ENCODE measurements at regions not wholly inside any gene's neighbourhood (a gene's known extent, or its start where the extent isn't known, plus 50 kb on each side); places are given as distances from the start of the nearest gene placed in this dataset.

GRCh38 chr3:111244760-111245159, 173.1 kb downstream of the NECTIN3 start:
- POLR2A ChIA-PET = no interaction called here

DNA sequence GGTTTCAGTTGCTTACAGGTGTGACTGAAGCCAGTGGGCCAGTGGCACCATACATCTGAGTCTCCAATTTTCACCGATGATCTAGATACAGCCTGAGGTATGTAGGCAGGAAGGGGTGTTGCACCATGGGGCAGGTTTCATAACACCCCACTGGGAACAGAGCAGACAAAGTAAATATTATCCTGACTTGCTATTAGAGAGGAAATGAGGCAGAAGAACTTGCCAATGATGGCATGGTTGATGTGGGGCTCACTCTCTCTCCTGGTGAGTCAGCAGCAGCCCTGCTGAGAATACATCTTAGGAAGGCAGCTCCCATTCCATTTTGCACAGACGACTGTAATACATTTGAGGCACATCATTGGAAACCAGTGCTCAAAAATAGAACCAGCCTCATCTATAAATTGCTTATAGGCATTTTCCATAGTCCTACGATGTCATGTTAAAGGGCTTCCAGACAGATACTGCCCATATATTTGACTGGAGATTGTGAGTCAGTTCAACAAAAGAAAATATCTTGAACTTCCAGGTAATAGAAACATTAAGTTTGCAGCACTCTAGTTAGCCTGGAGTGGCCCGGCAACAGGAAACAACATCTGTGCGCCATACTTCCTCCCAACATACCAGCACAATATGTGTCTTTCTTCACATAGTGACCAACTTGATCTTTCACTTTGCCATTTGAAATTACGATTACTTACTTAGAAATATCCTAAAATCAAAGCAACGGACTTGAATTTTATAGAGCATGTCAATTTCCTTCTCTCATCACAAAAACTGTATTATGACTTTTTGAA, 175.5 kb downstream of the NECTIN3 start:
- ChIA-PET POLR2A (no interaction called here), CTCF (no interaction called here)

More at GRCh38 chr3:111244760-111245159, 173.1 kb downstream of the NECTIN3 start:
- CTCF ChIA-PET = no interaction called here

- POLR2A ChIA-PET = no interaction called here
- CTCF ChIA-PET = no interaction called here
These were observed 176.8 kb downstream of the NECTIN3 start for GRCh38 chr3:111248406-111248805.

- ChIA-PET CTCF (no interaction called here), POLR2A (no interaction called here)
These were observed 177.8 kb downstream of the NECTIN3 start for GRCh38 chr3:111249421-111249820.

DNA sequence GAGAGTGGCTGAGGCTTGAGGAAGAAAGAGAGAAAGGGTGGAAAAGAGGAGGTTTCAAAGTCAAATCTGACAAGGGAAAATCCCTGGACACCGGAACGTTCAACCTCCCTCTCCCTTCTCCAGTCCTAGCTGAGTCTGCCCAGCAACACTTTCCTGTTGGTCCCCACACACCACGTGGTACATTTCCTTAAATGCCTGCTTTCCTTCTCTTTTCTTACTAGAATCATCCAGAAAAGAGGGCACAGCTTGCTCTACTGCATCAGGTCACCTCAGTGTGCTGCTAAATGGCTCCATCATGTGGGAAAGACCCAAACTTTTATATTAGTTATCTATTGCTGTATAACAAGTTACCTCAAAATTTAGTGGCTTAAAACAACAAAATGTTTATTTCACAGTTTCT, 181.2 kb downstream of the NECTIN3 start:
- POLR2A ChIA-PET = no interaction called here
- CTCF ChIA-PET = no interaction called here

GRCh38 chr3:111253733-111254132, 182.1 kb downstream of the NECTIN3 start:
- ChIA-PET CTCF (no interaction called here), POLR2A (no interaction called here)

GRCh38 chr3:111260878-111261277, 189.3 kb downstream of the NECTIN3 start:
- ChIA-PET POLR2A (no interaction called here), CTCF (no interaction called here)

- POLR2A ChIA-PET = no interaction called here
- CTCF ChIA-PET = no interaction called here
These were observed 198.2 kb downstream of the NECTIN3 start for GRCh38 chr3:111269777-111270176.

DNA sequence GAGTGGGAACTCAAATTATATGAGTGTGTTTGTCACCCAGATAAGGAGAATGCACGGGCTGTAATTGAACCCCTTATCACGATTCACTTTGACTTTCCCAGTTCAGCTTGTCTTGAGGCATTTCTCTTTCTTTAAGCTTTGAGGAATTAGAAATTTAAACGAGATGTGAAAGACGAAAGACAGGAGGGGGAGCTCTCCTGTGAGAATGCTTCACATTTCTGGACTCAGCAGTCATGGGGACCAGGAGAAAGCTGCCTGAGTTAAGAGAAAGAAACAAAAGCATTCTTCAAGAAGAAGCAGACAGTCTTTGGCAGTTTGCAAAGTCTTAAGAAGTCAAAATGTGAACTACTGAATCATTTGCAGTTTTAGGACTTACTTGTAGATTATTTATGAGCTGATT, 205.6 kb downstream of the NECTIN3 start:
- CTCF ChIA-PET = no interaction called here
- POLR2A ChIA-PET = no interaction called here

DNA sequence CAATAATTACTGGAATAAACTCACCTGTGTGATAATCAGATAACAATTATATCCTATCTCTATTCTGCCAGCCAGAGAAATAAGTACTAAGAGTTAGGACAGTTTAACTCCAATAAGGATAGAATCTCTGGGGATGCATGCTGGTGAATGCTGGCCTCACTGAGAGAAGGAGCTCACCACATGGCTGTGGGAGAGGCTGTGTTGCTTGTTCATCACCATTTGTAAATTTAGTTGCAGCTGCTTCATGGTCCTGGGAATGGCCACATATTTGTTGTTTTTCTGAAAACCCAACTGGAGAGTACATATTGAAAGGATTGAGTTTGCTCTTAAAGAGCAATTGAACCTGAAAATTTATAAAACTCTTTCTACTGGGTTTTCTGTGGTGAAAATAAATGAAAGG, 207.3 kb downstream of the NECTIN3 start:
- ChIA-PET CTCF (no interaction called here), POLR2A (no interaction called here)

GRCh38 chr3:111282024-111282423, 210.4 kb downstream of the NECTIN3 start:
- CTCF ChIA-PET = no interaction called here

GRCh38 chr3:111283165-111283564, 211.5 kb downstream of the NECTIN3 start:
- ChIA-PET POLR2A (no interaction called here), CTCF (no interaction called here)

More at GRCh38 chr3:111282024-111282423, 210.4 kb downstream of the NECTIN3 start:
- POLR2A ChIA-PET = no interaction called here

GRCh38 chr3:111284503-111285183, 213.0 kb downstream of the NECTIN3 start:
- POLR2A ChIA-PET = no interaction called here
- CTCF ChIA-PET = no interaction called here

DNA sequence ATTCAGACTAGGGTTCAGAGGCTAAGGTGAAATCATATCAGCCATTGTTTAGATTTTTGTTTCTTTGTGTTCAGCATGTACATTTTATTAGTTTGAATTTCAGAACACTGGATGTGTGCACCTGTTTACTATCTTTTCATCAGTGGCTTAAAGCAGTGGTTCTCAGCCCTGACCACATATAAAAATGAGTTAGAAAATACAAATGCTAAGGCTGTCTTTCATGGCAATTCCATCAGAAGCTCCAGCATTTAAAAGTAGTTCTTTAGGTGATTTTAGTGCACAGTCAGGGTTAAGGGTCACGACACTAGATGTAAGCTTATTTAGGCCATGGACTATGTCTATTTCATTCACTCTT, 213.5 kb downstream of the NECTIN3 start:
- ChIA-PET CTCF (no interaction called here), POLR2A (no interaction called here)

DNA sequence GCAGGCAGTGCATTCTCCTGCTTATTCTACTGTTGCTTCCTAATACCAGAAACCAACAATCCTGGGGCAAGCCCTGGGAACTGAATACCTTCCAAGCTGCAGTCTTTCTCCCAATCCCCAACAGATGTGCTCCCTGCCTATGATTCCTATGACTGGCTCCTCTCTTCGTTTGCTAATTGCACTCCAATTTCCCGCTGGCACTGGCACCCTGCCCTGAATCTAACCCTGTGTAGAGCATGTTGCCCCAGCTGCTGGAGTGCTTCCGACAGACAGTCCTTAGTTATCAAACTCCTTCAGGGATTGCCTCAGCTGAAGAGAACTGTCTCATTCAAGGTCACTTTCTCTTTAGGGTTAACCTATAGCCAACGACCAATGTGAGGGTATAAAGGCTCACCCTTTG, 214.1 kb downstream of the NECTIN3 start:
- ChIA-PET CTCF (no interaction called here), POLR2A (no interaction called here)

DNA sequence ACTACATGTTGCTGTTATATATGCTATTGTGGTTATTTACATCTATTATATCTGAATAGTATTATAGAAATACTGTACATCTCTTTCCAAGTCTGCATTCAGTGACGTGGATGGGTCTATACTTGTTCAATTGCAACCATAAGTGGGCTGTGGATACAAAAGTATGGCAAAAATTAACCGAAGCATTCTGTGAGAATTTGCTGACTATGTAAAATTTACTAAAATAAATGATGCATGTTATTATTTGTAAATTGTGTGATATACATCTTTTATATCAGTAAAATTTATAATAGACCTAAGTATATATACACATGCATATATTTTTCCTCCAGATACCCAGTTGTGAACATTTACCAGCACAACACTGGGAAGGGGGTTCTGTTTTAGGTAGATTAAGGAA, 215.1 kb downstream of the NECTIN3 start:
- POLR2A ChIA-PET = no interaction called here

GRCh38 chr3:111292117-111292516, 220.5 kb downstream of the NECTIN3 start:
- ChIA-PET POLR2A (no interaction called here), CTCF (no interaction called here)

More for the DNA sequence above, 215.1 kb downstream of the NECTIN3 start:
- CTCF ChIA-PET = no interaction called here

DNA sequence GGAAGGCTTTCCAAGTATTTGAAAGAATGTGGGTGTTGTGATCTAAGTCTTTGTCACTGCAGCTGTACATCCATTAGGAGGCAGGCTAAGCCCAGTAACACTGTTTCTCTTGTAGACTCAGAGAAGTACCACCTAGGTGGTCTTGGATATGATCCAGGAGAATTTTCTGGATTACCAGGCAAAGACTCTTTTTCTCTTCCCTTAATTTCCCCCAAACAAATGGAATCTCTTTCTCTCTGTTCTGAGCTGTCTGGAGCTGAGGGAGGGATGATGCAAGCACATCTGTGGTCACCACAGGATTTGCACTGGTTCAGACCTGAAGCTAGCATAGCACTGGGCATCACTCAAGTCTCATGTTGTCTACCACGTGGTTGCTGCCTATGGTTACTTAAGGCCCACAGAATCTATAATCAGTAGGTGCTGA, 227.6 kb downstream of the NECTIN3 start:
- ChIA-PET POLR2A (no interaction called here), CTCF (no interaction called here)

DNA sequence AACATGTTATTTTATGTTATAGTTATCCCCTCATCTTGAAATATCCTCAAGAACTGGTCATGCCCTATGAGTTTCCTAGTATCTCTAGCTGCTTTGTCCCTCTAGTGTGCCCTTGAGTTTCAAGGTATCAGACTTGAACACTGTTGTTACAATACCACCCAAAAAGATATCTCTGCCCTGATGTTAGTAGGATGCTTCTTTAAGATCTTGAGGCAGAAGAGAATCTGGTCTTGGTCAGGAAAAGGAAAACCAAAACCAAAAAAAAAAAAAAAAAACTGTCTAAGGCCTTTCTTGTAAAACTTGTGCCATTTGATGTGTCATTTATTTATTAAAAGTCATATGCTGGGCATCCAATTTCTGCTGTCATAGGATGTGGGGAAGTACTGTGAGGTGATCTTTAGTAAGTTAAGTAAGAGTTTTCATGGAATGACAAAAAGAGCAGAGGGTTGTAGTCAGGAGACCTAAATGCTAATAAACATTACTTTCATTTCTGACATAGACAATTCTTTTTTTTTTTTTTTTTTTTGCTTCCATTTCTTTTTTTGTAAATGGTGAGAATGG, 229.7 kb downstream of the NECTIN3 start:
- ChIA-PET POLR2A (no interaction called here), CTCF (no interaction called here)

DNA sequence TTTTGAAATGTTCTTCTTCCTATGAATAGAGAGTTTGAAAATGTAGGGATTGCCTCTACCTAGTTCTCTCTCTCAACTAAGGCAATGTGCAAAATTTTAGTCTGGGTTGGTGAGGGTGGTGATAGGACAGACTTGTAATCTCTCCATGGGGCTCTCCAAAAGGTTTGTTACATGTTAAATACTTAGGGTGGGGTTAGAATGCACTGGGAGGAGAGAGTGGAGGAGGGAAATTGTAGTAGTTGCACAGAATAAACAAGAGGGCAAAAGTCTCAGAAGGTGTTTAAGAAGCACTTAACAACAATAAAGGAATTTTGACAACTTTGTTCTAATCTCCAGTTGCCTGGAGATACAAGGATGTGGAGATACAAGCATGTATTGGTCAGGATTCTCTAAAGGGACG, 230.4 kb downstream of the NECTIN3 start:
- ChIA-PET CTCF (no interaction called here), POLR2A (no interaction called here)

DNA sequence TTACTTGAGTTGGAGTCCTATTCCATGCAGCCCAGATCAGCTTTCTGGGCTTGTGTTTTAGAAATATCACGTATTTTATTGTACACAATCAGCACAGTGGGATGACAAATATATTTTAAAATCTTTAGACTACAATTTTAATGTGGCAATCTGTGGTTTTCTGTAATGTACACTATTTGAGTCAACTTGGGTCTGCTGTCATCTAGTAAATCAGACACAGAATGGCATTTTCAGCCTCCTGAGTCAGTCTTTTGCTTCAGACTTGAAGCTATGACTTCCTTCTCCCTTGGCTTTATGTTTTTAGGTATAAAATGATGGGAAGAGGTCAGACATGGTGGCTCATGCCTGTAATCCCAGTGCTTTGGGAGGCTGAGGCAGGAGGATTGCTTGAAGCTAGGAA, 232.1 kb downstream of the NECTIN3 start:
- POLR2A ChIA-PET = no interaction called here

DNA sequence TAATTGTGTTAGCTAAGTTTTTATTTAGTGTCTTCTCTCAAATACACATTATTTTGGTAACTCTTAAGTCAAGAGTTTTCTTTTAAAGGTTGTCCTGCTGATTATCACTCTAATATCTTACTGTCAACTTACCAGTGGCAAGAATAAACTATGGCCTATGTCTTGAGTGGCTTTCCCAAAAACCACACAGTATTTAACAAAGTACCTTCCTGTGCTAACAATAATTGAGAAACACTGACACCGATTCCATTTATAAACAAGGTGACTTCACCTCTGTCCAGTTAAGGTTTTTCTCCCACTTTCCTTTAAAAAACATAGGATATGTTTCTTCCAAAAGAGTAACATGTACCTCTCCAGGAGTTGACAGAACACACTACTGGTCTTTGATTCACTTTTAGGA, 234.3 kb upstream of the CD96 start:
- CTCF ChIA-PET = no interaction called here
- POLR2A ChIA-PET = no interaction called here

More for the DNA sequence above, 232.1 kb downstream of the NECTIN3 start:
- CTCF ChIA-PET = no interaction called here

Measured in activated CD8-positive, alpha-beta memory T cell treated with anti-CD3 and anti-CD28 coated beads for 36 hours (primary cell).